Heart left ventricle (tissue), 16 donors: ENCODE measurements at regions not wholly inside any gene's neighbourhood (a gene's known extent, or its start where the extent isn't known, plus 50 kb on each side); places are given as distances from the start of the nearest gene placed in this dataset.

Source experiments
- ATAC-seq, 4 donors: fragments of 200-7000 bp; cut with Tn5 transposase; one replicate each; pipeline ENCODE4 v1.9.1; 2020 to 2022; ENCODE audit warnings: moderate library complexity in 4 of 4, mild to moderate bottlenecking in 3 of 4, moderate number of reproducible peaks in 1 of 4
- DNase-seq, 5 donors: peaks; one replicate each; pipeline ENCODE4 v3.0.0-alpha.2; 2020
- H3K27ac ChIP-seq, 12 donors: fragments of 200-600 bp; sonication (generic) in 4 of 12; one replicate each; pipeline versions ENCODE4 v1.5.0 to v1.8.0; 2016 to 2022; ENCODE audit warnings: mild to moderate bottlenecking in 2 of 12
- H3K27me3 ChIP-seq, 9 donors: fragments of 200-600 bp; sonication (generic) in 2 of 9; one replicate each; pipeline versions ENCODE4 v1.5.1 to v1.8.0; 2016 to 2022; ENCODE audit warnings: mild to moderate bottlenecking in 3 of 9
- H3K36me3 ChIP-seq, 9 donors: fragments of 200-600 bp; sonication (generic) in 2 of 9; one replicate each; pipeline versions ENCODE4 v1.5.0 to v1.8.0; 2018 to 2022; ENCODE audit warnings: mild to moderate bottlenecking in 2 of 9
- H3K4me1 ChIP-seq, 12 donors: fragments of 200-600 bp; sonication (generic) in 4 of 12; one replicate each; pipeline versions ENCODE4 v1.5.0 to v1.8.0; 2016 to 2022; ENCODE audit warnings: mild to moderate bottlenecking in 3 of 12
- H3K4me3 ChIP-seq, 12 donors: fragments of 200-600 bp; sonication (generic) in 4 of 12; one replicate each; pipeline versions ENCODE4 v1.5.0 to v1.8.0; 2017 to 2022; ENCODE audit warnings: mild to moderate bottlenecking in 9 of 12, moderate library complexity in 4 of 12
- H3K9me3 ChIP-seq, 12 donors: fragments of 200-600 bp; sonication (generic) in 4 of 12; one replicate each; pipeline versions ENCODE4 v1.5.0 to v1.8.0; 2016 to 2022; ENCODE audit warnings: mild to moderate bottlenecking in 1 of 12
- CTCF ChIP-seq, 12 donors: fragments of 200-600 bp; sonication (generic) in 4 of 12; IDR thresholded peaks; one replicate each; pipeline versions ENCODE4 v1.5.0 to v1.8.0; 2018 to 2022; ENCODE audit warnings: antibody characterized with exemption in 12 of 12, mild to moderate bottlenecking in 5 of 12
- POLR2A ChIP-seq, 2 donors: fragments of 450-650 bp; IDR thresholded peaks; one replicate each; pipeline ENCODE4 v1.6.1; 2017; ENCODE audit warnings: antibody characterized with exemption in 2 of 2, mild to moderate bottlenecking in 2 of 2, moderate library complexity in 2 of 2
- WGBS, 4 donors: extraction: QIAGEN DNeasy Blood & Tissue Kit in 2 of 4; methylation state at CpG; one replicate each; pipeline versions ENCODE4 v1.1.5 to v1.1.7; 2013 to 2018; 5-methylcytosine and 5-hydroxymethylcytosine counted together
- intact Hi-C, 10 donors: fragments of 100-400 bp; cut with DNase I; formaldehyde crosslinking; loops; one replicate each; pipeline versions ENCODE4 v1.11.1 to v1.14.2; 2022
- donor health status: ischemic (EF 13 %, LVEDD 7.1; RV severe dilation, severe dysfunction).
- donor health status: healthy with polysubstance abuse.
- donor health status: DM: no; HTN: yes; CAD: no.
- donor health status: DM: no; HTN: no; CAD: no.
- donor health status: ischemic (EF 25% LVEDD 6.9; RV normal size, moderate dysfunction).
- donor health status: ischemic (EF 25% LVEDD 5.7; RV mildly dilated, moderate dysfunction).
- donor health status: healthy.
- donor health status: DM: yes; HTN: yes; CAD: no.
- donor health status: ischemic (EF 35%, LVEDD 5.7; RV mildly dilated, moderate dysfunction).
- donor health status: nonischemic (EF 11% LVEDD 7.7; RV severe dilation, severe dysfunction).
- donor health status: DM: yes; HTN: yes; CAD: no.
- donor health status: PGD.
- donor health status: ischemic (EF 29% LVEDD 5.4; RV normal size, mild dysfunction).
- donor health status: nonischemic (EF 23%, LVEDD 6.1; RV moderate dilation, normal function).

- ATAC-seq (no peak), DNase-seq (no peak)
- 81 to 87% (median 85%) methylated on average over 3 of the region's 3 CpGs for WGBS, 4 donors
- Histone ChIP-seq H3K9me3 (no peaks in the 10 kb centered on the region), H3K4me1 (no peaks in the 10 kb centered on the region), H3K27ac (no peak overlapping the region), H3K36me3 (no peaks in the 10 kb centered on the region), H3K4me3 (no peak overlapping the region), H3K27me3 (no peaks in the 10 kb centered on the region)
- intact Hi-C loops, result no loop called here
- TF ChIP-seq CTCF (IDR thresholded peaks at IDR 0.05) (no peak), POLR2A (IDR thresholded peaks at IDR 0.05) (no peak)
These were observed 502.1 kb upstream of the RASGRP1 start for GRCh38 chr15:39066677-39067076.

- DNase-seq (no peak), ATAC-seq (no peak)
- 67 to 72% (median 70%) methylated on average over 5 of the region's 5 CpGs for WGBS, 4 donors
- H3K27me3 ChIP-seq, result no peaks in the 10 kb centered on the region
- no peak for TF ChIP-seq POLR2A (IDR thresholded peaks at IDR 0.05)
- no peak for TF ChIP-seq CTCF (IDR thresholded peaks at IDR 0.05)
- intact Hi-C loops, result loop anchor here in 1 of 10 donors (10.0 kb wide), 1 partner anchor 60 kb away; no protein-coding TSS in a partner anchor
- peaks cover 0 to 6% (median 0%) of the 10 kb centered on the region in 12 donors for H3K4me1 ChIP-seq
- H3K4me3 ChIP-seq, result no peak overlapping the region
- no peaks in the 10 kb centered on the region for H3K9me3 ChIP-seq
- no peak overlapping the region for H3K27ac ChIP-seq
- H3K36me3 ChIP-seq, result no peaks in the 10 kb centered on the region
These were observed 506.4 kb upstream of the THBS1 start for GRCh38 chr15:39074341-39074985.

GRCh38 chr15:39075311-39075710 is 505.6 kb upstream of the THBS1 start:
- no peaks in the 10 kb centered on the region for H3K27me3 ChIP-seq
- no peak overlapping the region for H3K4me3 ChIP-seq
- H3K36me3 ChIP-seq, result no peaks in the 10 kb centered on the region
- no peaks in the 10 kb centered on the region for H3K9me3 ChIP-seq
- ATAC-seq, result no peak
- TF ChIP-seq CTCF (IDR thresholded peaks at IDR 0.05) (no peak), POLR2A (IDR thresholded peaks at IDR 0.05) (no peak)
- intact Hi-C loops, result loop anchor here in 1 of 10 donors (10.0 kb wide), 1 partner anchor 61 kb away; no protein-coding TSS in a partner anchor
- H3K27ac ChIP-seq, result no peak overlapping the region
- WGBS, 4 donors, result 20 to 40% (median 35%) methylated on average over 3 of the region's 3 CpGs
- peaks cover 0 to 6% (median 0%) of the 10 kb centered on the region in 12 donors for H3K4me1 ChIP-seq
- DNase-seq, result no peak

- H3K27ac ChIP-seq, result no peak overlapping the region
- no peaks in the 10 kb centered on the region for H3K9me3 ChIP-seq
- peaks cover 0 to 6% (median 0%) of the 10 kb centered on the region in 12 donors for H3K4me1 ChIP-seq
- intact Hi-C loops, result loop anchor here in 1 of 10 donors (10.0 kb wide), 1 partner anchor 61 kb away; no protein-coding TSS in a partner anchor
- TF ChIP-seq POLR2A (IDR thresholded peaks at IDR 0.05), result no peak
- no peak overlapping the region for H3K4me3 ChIP-seq
- no peaks in the 10 kb centered on the region for H3K27me3 ChIP-seq
- no peak for ATAC-seq
- H3K36me3 ChIP-seq, result no peaks in the 10 kb centered on the region
- WGBS, 4 donors, result 60 to 75% (median 70%) methylated on average over 7 of the region's 7 CpGs
- DNase-seq, result no peak
These were observed 505.0 kb upstream of the THBS1 start for GRCh38 chr15:39075756-39076341.
